ENCODE measurements at regions not wholly inside any gene's neighbourhood (a gene's known extent, or its start where the extent isn't known, plus 50 kb on each side); places are given as distances from the start of the nearest gene placed in this dataset.

GRCh38 chr17:22694362-22695227 is 1002.3 kb downstream of the KCNJ18 start:
- Histone ChIP-seq H3K9me3 (peaks cover 0 to 5% (median 0%) of the 10 kb centered on the region in 3 donors), H3K27me3 (no peaks in the 10 kb centered on the region), H3K4me3 (no peak overlapping the region), H3K36me3 (no peaks in the 10 kb centered on the region), H3K27ac (no peak overlapping the region), H3K4me1 (no peaks in the 10 kb centered on the region)
- DNase-seq = no peak
- TF ChIP-seq CTCF (IDR thresholded peaks at IDR 0.05) = no peak
- intact Hi-C loops (cut with DNase I; ENCODE audit: low total_unique reads) = no loop called here

GRCh38 chr17:22695228-22695619 is 1002.9 kb downstream of the KCNJ18 start:
- Histone ChIP-seq H3K4me3 (no peak overlapping the region), H3K36me3 (no peaks in the 10 kb centered on the region), H3K4me1 (no peaks in the 10 kb centered on the region), H3K27ac (no peak overlapping the region), H3K9me3 (peaks cover 0 to 5% (median 0%) of the 10 kb centered on the region in 3 donors), H3K27me3 (no peaks in the 10 kb centered on the region)
- intact Hi-C loops (cut with DNase I; ENCODE audit: low total_unique reads) = no loop called here
- no peak for DNase-seq
- no peak for TF ChIP-seq CTCF (IDR thresholded peaks at IDR 0.05)

GRCh38 chr17:22703204-22703603 is 1010.9 kb downstream of the KCNJ18 start:
- no peaks in the 10 kb centered on the region for H3K9me3 ChIP-seq
- no peak for DNase-seq
- H3K4me3 ChIP-seq = no peak overlapping the region
- intact Hi-C loops (cut with DNase I; ENCODE audit: low total_unique reads) = no loop called here
- TF ChIP-seq CTCF (IDR thresholded peaks at IDR 0.05) = no peak
- no peaks in the 10 kb centered on the region for H3K4me1 ChIP-seq
- no peak overlapping the region for H3K27ac ChIP-seq
- H3K36me3 ChIP-seq = no peaks in the 10 kb centered on the region
- H3K27me3 ChIP-seq = no peaks in the 10 kb centered on the region

GRCh38 chr17:22703786-22704441 is 1011.6 kb downstream of the KCNJ18 start:
- intact Hi-C loops (cut with DNase I; ENCODE audit: low total_unique reads) = no loop called here
- Histone ChIP-seq H3K27me3 (no peaks in the 10 kb centered on the region), H3K9me3 (no peaks in the 10 kb centered on the region), H3K36me3 (no peaks in the 10 kb centered on the region), H3K4me1 (no peaks in the 10 kb centered on the region), H3K27ac (no peak overlapping the region), H3K4me3 (no peak overlapping the region)
- no peak for DNase-seq
- no peak for TF ChIP-seq CTCF (IDR thresholded peaks at IDR 0.05)

GRCh38 chr17:22704674-22705073 is 1012.4 kb downstream of the KCNJ18 start:
- DNase-seq = no peak
- Histone ChIP-seq H3K4me1 (no peaks in the 10 kb centered on the region), H3K4me3 (no peak overlapping the region), H3K27me3 (no peaks in the 10 kb centered on the region), H3K36me3 (no peaks in the 10 kb centered on the region), H3K27ac (no peak overlapping the region), H3K9me3 (no peaks in the 10 kb centered on the region)
- intact Hi-C loops (cut with DNase I; ENCODE audit: low total_unique reads) = no loop called here
- no peak for TF ChIP-seq CTCF (IDR thresholded peaks at IDR 0.05)
